ENCODE measurements at regions not wholly inside any gene's neighbourhood (a gene's known extent, or its start where the extent isn't known, plus 50 kb on each side); places are given as distances from the start of the nearest gene placed in this dataset.
A peak's percentile ranks its signal among the peaks of the same experiment; 100 is the strongest.

DNA sequence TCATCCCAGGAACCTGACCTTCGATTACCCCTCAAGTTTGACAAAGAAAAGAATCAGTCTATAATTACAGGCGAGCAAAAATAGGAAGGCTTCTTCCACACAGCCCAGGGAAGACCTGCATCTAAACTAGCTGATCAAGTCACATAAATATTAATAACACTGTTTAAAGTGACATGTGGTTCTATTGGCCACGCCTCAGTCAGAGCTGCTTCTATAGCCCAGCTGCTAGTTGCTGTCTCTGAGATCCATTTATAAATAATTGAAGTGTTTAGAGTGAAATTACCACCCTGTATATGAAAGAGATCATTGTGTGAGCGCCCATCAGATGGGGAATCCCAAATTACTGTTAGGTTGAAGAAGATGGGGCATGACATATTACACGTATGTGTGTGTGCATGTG lies 426.0 kb downstream of the CDH2 start:
- no peaks in the 10 kb centered on the region for H3K9me3 Mint-ChIP-seq (ENCODE audit: unreplicated experiment)

DNA sequence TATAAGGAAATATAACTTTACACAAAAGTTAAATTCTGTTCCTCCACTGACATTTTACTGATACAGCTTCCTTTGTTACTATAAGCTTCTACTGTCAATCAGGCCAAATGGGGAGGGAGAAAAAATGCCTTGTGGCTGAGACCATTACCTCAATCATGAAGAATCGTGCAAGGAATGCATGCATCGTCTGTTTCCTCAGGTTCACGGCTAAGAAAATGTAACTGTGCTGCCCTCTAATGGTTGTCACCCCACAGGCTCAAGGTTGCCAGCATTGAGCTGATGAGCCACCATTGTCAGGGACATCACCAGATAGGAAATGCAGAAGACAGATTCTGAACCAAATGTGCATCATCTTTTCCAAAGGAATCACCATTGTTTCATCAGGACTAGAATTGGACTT lies 426.9 kb downstream of the CDH2 start:
- Mint-ChIP-seq H3K36me3 (ENCODE audit: unreplicated experiment) (no peaks in the 10 kb centered on the region), H3K27ac (ENCODE audit: unreplicated experiment) (no peak overlapping the region), H3K27me3 (ENCODE audit: unreplicated experiment) (no peaks in the 10 kb centered on the region), H3K4me1 (ENCODE audit: unreplicated experiment) (peaks cover 2% of the 10 kb centered on the region), H3K4me3 (ENCODE audit: unreplicated experiment) (no peak overlapping the region), H3K9me3 (ENCODE audit: unreplicated experiment) (no peaks in the 10 kb centered on the region)
- no peak for DNase-seq (ENCODE audit: extremely low spot score, unreplicated experiment)
- TF ChIP-seq, protein P1, sequence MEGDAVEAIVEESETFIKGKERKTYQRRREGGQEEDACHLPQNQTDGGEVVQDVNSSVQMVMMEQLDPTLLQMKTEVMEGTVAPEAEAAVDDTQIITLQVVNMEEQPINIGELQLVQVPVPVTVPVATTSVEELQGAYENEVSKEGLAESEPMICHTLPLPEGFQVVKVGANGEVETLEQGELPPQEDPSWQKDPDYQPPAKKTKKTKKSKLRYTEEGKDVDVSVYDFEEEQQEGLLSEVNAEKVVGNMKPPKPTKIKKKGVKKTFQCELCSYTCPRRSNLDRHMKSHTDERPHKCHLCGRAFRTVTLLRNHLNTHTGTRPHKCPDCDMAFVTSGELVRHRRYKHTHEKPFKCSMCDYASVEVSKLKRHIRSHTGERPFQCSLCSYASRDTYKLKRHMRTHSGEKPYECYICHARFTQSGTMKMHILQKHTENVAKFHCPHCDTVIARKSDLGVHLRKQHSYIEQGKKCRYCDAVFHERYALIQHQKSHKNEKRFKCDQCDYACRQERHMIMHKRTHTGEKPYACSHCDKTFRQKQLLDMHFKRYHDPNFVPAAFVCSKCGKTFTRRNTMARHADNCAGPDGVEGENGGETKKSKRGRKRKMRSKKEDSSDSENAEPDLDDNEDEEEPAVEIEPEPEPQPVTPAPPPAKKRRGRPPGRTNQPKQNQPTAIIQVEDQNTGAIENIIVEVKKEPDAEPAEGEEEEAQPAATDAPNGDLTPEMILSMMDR (IDR thresholded peaks at IDR 0.05), result peak; percentile 85

More for the DNA sequence above, 426.0 kb downstream of the CDH2 start:
- Mint-ChIP-seq H3K36me3 (ENCODE audit: unreplicated experiment) (no peaks in the 10 kb centered on the region), H3K4me3 (ENCODE audit: unreplicated experiment) (no peak overlapping the region), H3K27me3 (ENCODE audit: unreplicated experiment) (no peaks in the 10 kb centered on the region), H3K4me1 (ENCODE audit: unreplicated experiment) (peaks cover 2% of the 10 kb centered on the region), H3K27ac (ENCODE audit: unreplicated experiment) (no peak overlapping the region)
- TF ChIP-seq, protein P1 (IDR thresholded peaks at IDR 0.05), result no peak
- no peak for DNase-seq (ENCODE audit: extremely low spot score, unreplicated experiment)

DNA sequence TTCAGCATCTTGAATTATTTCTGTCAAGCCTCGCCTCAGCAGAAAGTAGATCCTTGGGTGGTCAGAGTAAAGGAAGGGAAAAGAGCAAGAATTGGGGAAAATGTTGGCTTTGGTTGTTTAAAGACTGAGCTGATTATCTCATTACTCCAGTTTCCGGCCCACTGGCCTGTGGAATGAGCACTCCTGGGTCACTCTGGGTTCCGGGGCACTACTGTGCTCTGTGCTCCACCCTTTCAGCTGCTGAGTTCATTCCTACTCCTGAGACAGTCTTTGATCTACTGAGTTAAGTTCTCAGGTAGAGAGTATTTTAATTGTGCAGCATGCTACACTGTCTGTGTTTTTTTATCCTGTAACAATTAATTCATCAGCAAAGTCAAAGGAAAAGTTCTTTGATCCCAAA lies 427.7 kb downstream of the CDH2 start:
- Mint-ChIP-seq H3K4me3 (ENCODE audit: unreplicated experiment) (no peak overlapping the region), H3K36me3 (ENCODE audit: unreplicated experiment) (no peaks in the 10 kb centered on the region), H3K4me1 (ENCODE audit: unreplicated experiment) (peaks cover 2% of the 10 kb centered on the region), H3K27me3 (ENCODE audit: unreplicated experiment) (no peaks in the 10 kb centered on the region), H3K9me3 (ENCODE audit: unreplicated experiment) (no peaks in the 10 kb centered on the region), H3K27ac (ENCODE audit: unreplicated experiment) (no peak overlapping the region)
- TF ChIP-seq, protein P1 (IDR thresholded peaks at IDR 0.05), result no peak
- DNase-seq (ENCODE audit: extremely low spot score, unreplicated experiment), result no peak

DNA sequence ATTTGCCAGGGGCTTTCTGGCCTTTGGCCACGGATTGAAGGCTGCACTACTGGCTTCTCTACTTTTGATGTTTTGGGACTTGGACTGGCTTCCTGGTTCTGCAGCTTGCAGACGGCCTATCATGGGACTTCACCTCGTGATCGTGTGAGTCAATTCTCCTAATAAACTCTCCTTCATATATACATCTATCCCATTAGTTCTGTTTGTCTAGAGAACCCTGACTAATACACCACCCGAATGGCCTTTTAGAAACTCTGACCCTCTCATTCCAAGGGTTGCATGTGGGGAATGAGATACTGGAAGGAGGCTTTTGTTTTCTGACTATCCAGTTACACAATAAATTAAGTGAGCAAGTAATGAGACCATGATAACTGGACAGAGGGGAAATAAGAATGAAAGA lies 430.7 kb downstream of the CDH2 start:
- H3K4me3 Mint-ChIP-seq (ENCODE audit: unreplicated experiment), result no peak overlapping the region
- H3K27ac Mint-ChIP-seq (ENCODE audit: unreplicated experiment), result no peak overlapping the region
- H3K9me3 Mint-ChIP-seq (ENCODE audit: unreplicated experiment), result no peaks in the 10 kb centered on the region
- TF ChIP-seq, protein P1 (IDR thresholded peaks at IDR 0.05), result no peak
- H3K27me3 Mint-ChIP-seq (ENCODE audit: unreplicated experiment), result no peaks in the 10 kb centered on the region
- no peak for DNase-seq (ENCODE audit: extremely low spot score, unreplicated experiment)
- no peaks in the 10 kb centered on the region for H3K36me3 Mint-ChIP-seq (ENCODE audit: unreplicated experiment)
- H3K4me1 Mint-ChIP-seq (ENCODE audit: unreplicated experiment), result peaks cover 2% of the 10 kb centered on the region

DNA sequence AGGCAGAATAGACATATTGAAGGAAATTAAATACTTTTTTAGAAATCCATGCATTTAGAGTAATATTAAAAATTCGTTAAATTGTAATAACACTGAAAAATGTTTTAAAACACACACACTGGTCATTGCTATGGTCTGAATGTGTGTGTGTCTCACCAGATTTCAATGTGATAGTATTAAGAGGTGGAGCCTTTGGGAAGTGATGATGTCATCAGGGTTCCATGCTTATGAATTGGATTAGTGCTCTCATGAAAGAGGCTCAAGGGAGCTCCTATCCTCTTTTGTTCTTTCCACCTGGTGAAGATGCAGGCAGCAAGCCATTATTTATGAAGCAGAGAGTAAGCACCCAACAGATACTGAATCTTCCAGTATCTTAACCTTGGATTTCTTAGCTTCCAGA lies 441.8 kb downstream of the CDH2 start:
- Mint-ChIP-seq H3K4me1 (ENCODE audit: unreplicated experiment) (no peaks in the 10 kb centered on the region), H3K36me3 (ENCODE audit: unreplicated experiment) (no peaks in the 10 kb centered on the region), H3K9me3 (ENCODE audit: unreplicated experiment) (no peaks in the 10 kb centered on the region), H3K27me3 (ENCODE audit: unreplicated experiment) (no peaks in the 10 kb centered on the region), H3K4me3 (ENCODE audit: unreplicated experiment) (no peak overlapping the region), H3K27ac (ENCODE audit: unreplicated experiment) (no peak overlapping the region)
- DNase-seq (ENCODE audit: extremely low spot score, unreplicated experiment), result no peak
- TF ChIP-seq, protein P1 (IDR thresholded peaks at IDR 0.05), result no peak

Data from osteocyte (in vitro differentiated cells).